Hematopoietic multipotent progenitor cell treated with erythropoietin and hydrocortisone succinate and interleukin-3 and kit ligand, for 15 days (in vitro differentiated cells): ENCODE measurements at regions not wholly inside any gene's neighbourhood (a gene's known extent, or its start where the extent isn't known, plus 50 kb on each side); places are given as distances from the start of the nearest gene placed in this dataset.

Source experiments
- DNase-seq: peaks from one replicate; pipeline ENCODE4 v3.0.0-alpha.2; 2015; ENCODE audit warnings: low spot score

- no peak for DNase-seq
These were observed 451.3 kb downstream of the NTRK3 start for GRCh38 chr15:87805117-87805820.

GRCh38 chr15:87804451-87804850 is 452.1 kb downstream of the NTRK3 start:
- DNase-seq: no peak

- no peak for DNase-seq
These were observed 456.7 kb downstream of the NTRK3 start for GRCh38 chr15:87799838-87800237.

GRCh38 chr15:87799428-87799827 is 457.1 kb downstream of the NTRK3 start:
- DNase-seq: no peak

GRCh38 chr15:87793725-87794124 is 462.8 kb downstream of the NTRK3 start:
- DNase-seq: no peak

- DNase-seq: no peak
These were observed 464.1 kb downstream of the NTRK3 start for GRCh38 chr15:87792250-87793040.

- no peak for DNase-seq
These were observed 474.4 kb downstream of the NTRK3 start for GRCh38 chr15:87781959-87782625.

GRCh38 chr15:87779746-87780145 is 476.8 kb downstream of the NTRK3 start:
- DNase-seq: no peak

- no peak for DNase-seq
These were observed 478.2 kb downstream of the NTRK3 start for GRCh38 chr15:87778358-87778757.

- no peak for DNase-seq
These were observed 479.4 kb downstream of the NTRK3 start for GRCh38 chr15:87777054-87777561.

GRCh38 chr15:87767516-87767915 is 489.0 kb downstream of the NTRK3 start:
- no peak for DNase-seq

GRCh38 chr15:87764461-87765240 is 491.9 kb downstream of the NTRK3 start:
- DNase-seq: no peak

- no peak for DNase-seq
These were observed 492.7 kb downstream of the NTRK3 start for GRCh38 chr15:87763837-87764236.

GRCh38 chr15:87761736-87762509 is 494.6 kb downstream of the NTRK3 start:
- DNase-seq: no peak

- DNase-seq: no peak
These were observed 495.8 kb downstream of the NTRK3 start for GRCh38 chr15:87760547-87761314.

GRCh38 chr15:87758794-87759418 is 497.6 kb downstream of the NTRK3 start:
- DNase-seq: no peak

- no peak for DNase-seq
These were observed 499.5 kb downstream of the NTRK3 start for GRCh38 chr15:87757084-87757483.

- no peak for DNase-seq
These were observed 500.5 kb downstream of the NTRK3 start for GRCh38 chr15:87756072-87756471.

- no peak for DNase-seq
These were observed 501.3 kb downstream of the NTRK3 start for GRCh38 chr15:87755226-87755625.

- DNase-seq: no peak
These were observed 503.0 kb downstream of the NTRK3 start for GRCh38 chr15:87753539-87753938.
